H1 (cell line): ENCODE measurements at regions not wholly inside any gene's neighbourhood (a gene's known extent, or its start where the extent isn't known, plus 50 kb on each side); places are given as distances from the start of the nearest gene placed in this dataset.
A peak's percentile ranks its signal among the peaks of the same experiment; 100 is the strongest.

ENCODE experiments used
- CTCF ChIA-PET: fragments of 300-600 bp; sonication (Branson Sonifier 250); formaldehyde crosslinking; loops from one replicate; lab custom pipeline; 2021; ENCODE audit not compliant: partially characterized antibody; lab: Charles Lee
- POLR2A ChIA-PET: fragments of 300-600 bp; sonication (Branson Sonifier 250); formaldehyde crosslinking; loops from one replicate; lab custom pipeline; 2021; ENCODE audit warnings: inconsistent platforms; ENCODE audit not compliant: partially characterized antibody; lab: Charles Lee
- DNase-seq, 2 experiments: peaks; one replicate each; pipeline versions ENCODE4 v3.0.0 to v3.0.0-alpha.2; 2010 to 2022; ENCODE audit warnings: low spot score in 2 of 2, low read depth in 1 of 2, mixed read lengths in 1 of 2
- FAIRE-seq: peaks from 2 replicates; lab custom pipeline; 2011; peaks lifted over from hg19 to GRCh38; lab: Jason Lieb, UNC
- H2AFZ ChIP-seq: 2 replicates; pipeline ENCODE4 v1.8.1; 2012; ENCODE audit warnings: low read length, inconsistent platforms
- H2AK5ac ChIP-seq: 2 replicates; pipeline ENCODE4 v1.6.1; 2013; ENCODE audit warnings: low read depth, low read length
- H2BK120ac ChIP-seq: replicated peaks from 2 replicates; pipeline ENCODE3; 2013; ENCODE audit warnings: low read depth, low read length, inconsistent platforms
- H2BK12ac ChIP-seq: 2 replicates; pipeline ENCODE4 v1.6.1; 2013; ENCODE audit warnings: low read depth, low read length
- H2BK15ac ChIP-seq: 2 replicates; pipeline ENCODE4 v1.6.1; 2013; ENCODE audit warnings: low read length
- H2BK20ac ChIP-seq: 2 replicates; pipeline ENCODE4 v1.6.1; 2013; ENCODE audit warnings: low read length
- H2BK5ac ChIP-seq: 2 replicates; pipeline ENCODE4 v1.6.1; 2013; ENCODE audit warnings: low read depth, low read length
- H3K14ac ChIP-seq: 2 replicates; pipeline ENCODE4 v1.6.1; 2013; ENCODE audit warnings: inconsistent platforms; ENCODE audit not compliant: insufficient read length
- H3K18ac ChIP-seq: 2 replicates; pipeline ENCODE4 v1.6.1; 2013; ENCODE audit warnings: low read length; ENCODE audit errors: extremely low read depth
- H3K23ac ChIP-seq: 2 replicates; pipeline ENCODE4 v1.6.1; 2013; ENCODE audit warnings: inconsistent platforms; ENCODE audit not compliant: insufficient read length
- H3K23me2 ChIP-seq: 2 replicates; pipeline ENCODE4 v1.6.1; 2013; ENCODE audit warnings: low read depth, low read length
- H3K27ac ChIP-seq: 2 replicates; pipeline ENCODE4 v1.6.1; 2011; ENCODE audit warnings: low read depth, low read length, inconsistent platforms
- H3K27me3 ChIP-seq, 4 experiments: replicated peaks in 1 of 4; 1 replicate in 1 of 4; 2 replicates in 3 of 4; pipeline versions ENCODE4 v1.6.1 to v1.8.1; 2011 to 2013; ENCODE audit warnings: low read length in 3 of 4, mild to moderate bottlenecking in 3 of 4, inconsistent platforms in 2 of 4, mixed read lengths in 2 of 4, moderate library complexity in 1 of 4; ENCODE audit not compliant: control insufficient read depth in 3 of 4, insufficient read depth in 3 of 4; ENCODE audit errors: extremely low read depth in 1 of 4
- H3K36me3 ChIP-seq, 4 experiments: 2 replicates each; pipeline versions ENCODE4 v1.6.1 to v1.8.1; 2011 to 2013; ENCODE audit warnings: mild to moderate bottlenecking in 4 of 4, low read length in 3 of 4, moderate library complexity in 2 of 4, control low read depth in 1 of 4, inconsistent platforms in 1 of 4; ENCODE audit not compliant: insufficient read depth in 4 of 4, control insufficient read depth in 2 of 4
- H3K4ac ChIP-seq: replicated peaks from 2 replicates; pipeline ENCODE3; 2013; ENCODE audit warnings: low read length, low read depth, mixed read lengths, inconsistent platforms; ENCODE audit not compliant: insufficient read length
- H3K4me1 ChIP-seq, 4 experiments: replicated peaks in 1 of 4; 1 replicate in 1 of 4; 2 replicates in 3 of 4; pipeline versions ENCODE4 v1.6.1 to v1.8.1; 2011 to 2013; ENCODE audit warnings: low read length in 3 of 4, inconsistent platforms in 2 of 4, mixed read lengths in 1 of 4; ENCODE audit not compliant: insufficient read depth in 4 of 4, control insufficient read depth in 3 of 4
- H3K4me2 ChIP-seq, 2 experiments: 2 replicates each; pipeline versions ENCODE4 v1.6.1 to v1.8.1; 2011 to 2013; ENCODE audit warnings: low read depth in 2 of 2, low read length in 2 of 2, control low read depth in 1 of 2, inconsistent platforms in 1 of 2, mild to moderate bottlenecking in 1 of 2; ENCODE audit not compliant: insufficient read depth in 1 of 2
- H3K4me3 ChIP-seq, 4 experiments: fragments of 200-600, 300-600 bp in 1 of 4; sonication (generic), shearing (Covaris generic), sonication (Bioruptor Twin) in 1 of 4; 2 replicates each; pipeline versions ENCODE4 v1.5.1 to v1.8.1; 2011 to 2016; ENCODE audit warnings: low read length in 4 of 4, low read depth in 3 of 4, control low read depth in 2 of 4, inconsistent platforms in 2 of 4, mild to moderate bottlenecking in 2 of 4, mixed read lengths in 1 of 4, moderate library complexity in 1 of 4; ENCODE audit not compliant: insufficient read depth in 2 of 4; ENCODE audit errors: extremely low read depth in 1 of 4
- H3K56ac ChIP-seq: replicated peaks from 2 replicates; pipeline ENCODE3; 2013; ENCODE audit warnings: low read depth, mild to moderate bottlenecking, mixed read lengths, low read length, inconsistent platforms; ENCODE audit not compliant: insufficient read length
- H3K79me1 ChIP-seq: 2 replicates; pipeline ENCODE4 v1.6.1; 2013; ENCODE audit warnings: low read depth, low read length, control low read depth
- H3K79me2 ChIP-seq, 2 experiments: 2 replicates each; pipeline versions ENCODE4 v1.6.1 to v1.8.1; 2012 to 2013; ENCODE audit warnings: low read length in 2 of 2, mild to moderate bottlenecking in 2 of 2, inconsistent platforms in 1 of 2; ENCODE audit not compliant: insufficient read depth in 2 of 2, control insufficient read depth in 1 of 2
- H3K9ac ChIP-seq, 4 experiments: replicated peaks in 1 of 4; 1 replicate in 1 of 4; 2 replicates in 3 of 4; pipeline versions ENCODE4 v1.6.1 to v1.8.1; 2011 to 2013; ENCODE audit warnings: low read depth in 3 of 4, low read length in 3 of 4, control low read depth in 2 of 4, mild to moderate bottlenecking in 2 of 4, moderate library complexity in 2 of 4, inconsistent platforms in 1 of 4; ENCODE audit errors: extremely low read depth in 1 of 4
- H3K9me3 ChIP-seq, 2 experiments: 2 replicates each; pipeline versions ENCODE4 v1.6.1 to v1.8.1; 2012 to 2013; ENCODE audit warnings: mild to moderate bottlenecking in 2 of 2, moderate library complexity in 2 of 2, control low read depth in 1 of 2, inconsistent platforms in 1 of 2, low read depth in 1 of 2, low read length in 1 of 2, mixed read lengths in 1 of 2; ENCODE audit not compliant: insufficient read depth in 2 of 2
- H4K20me1 ChIP-seq, 2 experiments: replicated peaks in 1 of 2; 2 replicates each; pipeline versions ENCODE3 to v1.8.1; 2011 to 2013; ENCODE audit warnings: inconsistent platforms in 2 of 2, low read length in 2 of 2, mild to moderate bottlenecking in 1 of 2; ENCODE audit not compliant: insufficient read depth in 2 of 2, control insufficient read depth in 1 of 2
- H4K5ac ChIP-seq: 2 replicates; pipeline ENCODE4 v1.6.1; 2013; ENCODE audit warnings: low read length, low read depth, mixed read lengths, inconsistent platforms; ENCODE audit not compliant: insufficient read length
- H4K8ac ChIP-seq: 2 replicates; pipeline ENCODE4 v1.8.0; 2013; ENCODE audit warnings: mild to moderate bottlenecking, moderate library complexity, low read length, inconsistent platforms; ENCODE audit not compliant: insufficient read depth; ENCODE audit errors: extremely low read depth
- H4K91ac ChIP-seq: replicated peaks from 2 replicates; pipeline ENCODE3; 2013; ENCODE audit warnings: low read length, mixed read lengths, inconsistent platforms; ENCODE audit not compliant: insufficient read length
- CHD2 ChIP-seq: IDR thresholded peaks from 2 replicates; pipeline ENCODE4 v1.6.1; 2012; ENCODE audit warnings: low read length, improper control_type of control experiment
- JUN ChIP-seq: IDR thresholded peaks from 2 replicates; pipeline ENCODE4 v1.6.1; 2011; ENCODE audit warnings: low read depth, mild to moderate bottlenecking, improper control_type of control experiment, low read length
- RNF2 ChIP-seq: fragments of 200-900, 300-1000 bp; sonication (generic); IDR thresholded peaks from 2 replicates; pipeline ENCODE4 v1.7.1; 2016; ENCODE audit warnings: borderline replicate concordance, low read depth, mild to moderate bottlenecking, antibody characterized with exemption, low read length; ENCODE audit not compliant: poor library complexity, severe bottlenecking; ENCODE audit errors: missing control alignments
- WGBS, 2 experiments: shearing (Covaris generic) in 1 of 2; methylation state at CpG; one replicate each; pipeline versions ENCODE4 v1.1.6 to v1.1.7; 2013 to 2015; ENCODE audit warnings: low lambda C conversion rate in 2 of 2, mixed read lengths in 2 of 2, inconsistent platforms in 1 of 2, low coverage in 1 of 2, missing lambda C conversion rate in 1 of 2; ENCODE audit not compliant: insufficient replicate concordance in 2 of 2, insufficient coverage in 1 of 2, insufficient read length in 1 of 2; ENCODE audit errors: extremely low coverage in 1 of 2, missing lambda C conversion rate in 1 of 2; 5-methylcytosine and 5-hydroxymethylcytosine counted together
- TF ChIP-seq, protein P1 (sequence below): IDR thresholded peaks from 2 replicates; pipeline ENCODE4 v1.6.1; 2012; ENCODE audit warnings: inconsistent platforms

- no peaks in the 10 kb centered on the region for H3K23me2 ChIP-seq
- H3K27me3 ChIP-seq = no peaks in the 10 kb centered on the region
- H3K56ac ChIP-seq = no peak overlapping the region
- H3K79me2 ChIP-seq = no peaks in the 10 kb centered on the region
- 0 out of 2 replicates have a peak overlapping the region, but pooled peaks have one; percentile 1 for H2BK20ac ChIP-seq
- H3K4me2 ChIP-seq = no peak overlapping the region
- H3K14ac ChIP-seq = no peak overlapping the region
- 0 out of 2 replicates have a peak overlapping the region, but pooled peaks have one; percentile 23 for H2AFZ ChIP-seq
- H4K5ac ChIP-seq = no peak overlapping the region
- H2BK15ac ChIP-seq = no peak overlapping the region
- H2BK5ac ChIP-seq = peak overlapping the region; percentile 76; the same call in 1 of the 2 replicates
- no peak for TF ChIP-seq JUN
- no peak for TF ChIP-seq RNF2
- TF ChIP-seq, protein P1, sequence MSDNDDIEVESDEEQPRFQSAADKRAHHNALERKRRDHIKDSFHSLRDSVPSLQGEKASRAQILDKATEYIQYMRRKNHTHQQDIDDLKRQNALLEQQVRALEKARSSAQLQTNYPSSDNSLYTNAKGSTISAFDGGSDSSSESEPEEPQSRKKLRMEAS = peak; percentile 34; the same call in 1 of the 2 replicates
- TF ChIP-seq CHD2 = no peak
- H4K20me1 ChIP-seq = no peaks in the 10 kb centered on the region
- H4K8ac ChIP-seq = no peak overlapping the region
- H3K36me3 ChIP-seq = peaks cover 0 to 6% (median 0%) of the 10 kb centered on the region in 4 experiments; a peak in 2 of 8 replicates
- H2BK12ac ChIP-seq = 0 out of 2 replicates have a peak overlapping the region, but pooled peaks have one; percentile 55
- peaks cover 0 to 12% (median 11%) of the 10 kb centered on the region in 4 experiments; a peak in 5 of 7 replicates for H3K4me1 ChIP-seq
- H3K4ac ChIP-seq = peak overlapping the region; percentile 6
- ChIA-PET POLR2A (no interaction called here), CTCF (interaction anchor here (3.1 kb wide), 1 partner anchor 49 kb away, joined by 7 read pairs; no protein-coding TSS in a partner anchor)
- no peak overlapping the region for H3K9ac ChIP-seq
- H3K79me1 ChIP-seq = no peaks in the 10 kb centered on the region
- no peak overlapping the region for H2AK5ac ChIP-seq
- DNase-seq = no peak
- H3K27ac ChIP-seq = no peak overlapping the region
- peaks cover 6% of the 10 kb centered on the region in 2 experiments; a peak in 2 of 4 replicates for H3K9me3 ChIP-seq
- H3K23ac ChIP-seq = no peak overlapping the region
- 79% methylated on average over 4 of the region's 4 CpGs; no CpG with 5 or more reads in 1 of the 2 experiments for WGBS, 2 experiments
- peak overlapping the region; percentile 58 for H4K91ac ChIP-seq
- H3K18ac ChIP-seq = 0 out of 2 replicates have a peak overlapping the region, but pooled peaks have one; percentile 55
- H2BK120ac ChIP-seq = peak overlapping the region; percentile 95
- H3K4me3 ChIP-seq = no peak overlapping the region
- peak; percentile 32 for FAIRE-seq
Measured at GRCh38 chr18:27556741-27557140, 371.6 kb upstream of the CHST9 start.
